Vagina (tissue), 2 donors: ENCODE measurements at regions not wholly inside any gene's neighbourhood (a gene's known extent, or its start where the extent isn't known, plus 50 kb on each side); places are given as distances from the start of the nearest gene placed in this dataset.

Experiments used
- DNase-seq, 2 donors: peaks; one replicate each; pipeline ENCODE4 v3.0.0-alpha.2; 2017; ENCODE audit errors: extremely low spot score in 2 of 2
- H3K27ac ChIP-seq: fragments of 200-600 bp; sonication (generic); one replicate; pipeline ENCODE4 v1.5.1; 2019
- H3K27me3 ChIP-seq: fragments of 200-600 bp; sonication (generic); one replicate; pipeline ENCODE4 v1.5.1; 2019
- H3K36me3 ChIP-seq, 2 donors: fragments of 200-600 bp; sonication (generic); one replicate each; pipeline ENCODE4 v1.5.1; 2017 to 2019
- H3K4me1 ChIP-seq: fragments of 200-600 bp; sonication (generic); one replicate; pipeline ENCODE4 v1.5.1; 2019
- H3K4me3 ChIP-seq, 2 donors: fragments of 200-600 bp; sonication (generic); 1 replicate in 1 of 2; 2 replicates in 1 of 2; pipeline ENCODE4 v1.5.1; 2016 to 2019
- H3K9me3 ChIP-seq: fragments of 200-600 bp; sonication (generic); one replicate; pipeline ENCODE4 v1.5.1; 2019
- POLR2A ChIP-seq, 2 donors: fragments of 450-650 bp; IDR thresholded peaks; one replicate each; pipeline ENCODE4 v1.6.1; 2017; ENCODE audit warnings: antibody characterized with exemption in 2 of 2, mild to moderate bottlenecking in 2 of 2, moderate library complexity in 2 of 2
- POLR2AphosphoS5 ChIP-seq, 2 donors: sonication (generic); formaldehyde crosslinking; IDR thresholded peaks; one replicate each; pipeline ENCODE4 v1.9.0; 2017; ENCODE audit warnings: antibody characterized with exemption in 2 of 2, mild to moderate bottlenecking in 2 of 2, low read depth in 1 of 2; ENCODE audit not compliant: insufficient read depth in 1 of 2
- intact Hi-C: fragments of 100-400 bp; cut with DNase I; formaldehyde crosslinking; loops from one replicate; pipeline ENCODE4 v1.15.1; 2023
- TF ChIP-seq, protein P1 (sequence below), 3 experiments: fragments of 450-650 bp in 2 of 3; fragments of 200-600 bp in 1 of 3; sonication (generic) in 1 of 3; IDR thresholded peaks; one replicate each; pipeline ENCODE4 v1.5.1; 2017 to 2019; ENCODE audit warnings: antibody characterized with exemption in 3 of 3, mild to moderate bottlenecking in 2 of 3, moderate library complexity in 2 of 3

DNA sequence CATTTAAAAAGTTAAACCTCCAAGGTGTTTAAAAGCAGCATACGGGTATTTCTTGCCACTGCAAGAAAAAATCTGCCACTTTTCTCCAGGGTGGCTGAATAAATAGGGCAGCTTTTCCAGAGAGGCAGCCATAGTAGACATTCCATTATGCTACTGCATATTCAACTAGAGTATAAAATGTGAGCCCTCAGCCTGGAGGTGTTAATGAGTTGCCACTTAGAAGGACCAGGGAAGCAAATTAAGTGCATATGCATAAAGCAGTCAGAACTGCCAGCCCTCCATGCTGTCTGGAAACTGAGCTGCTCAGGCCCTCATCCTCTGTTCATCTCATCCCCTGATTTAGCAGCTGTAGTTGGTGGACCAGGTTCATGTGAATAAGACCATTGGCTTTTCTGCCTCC is 99.4 kb downstream of the DIRAS3 start:
- Histone ChIP-seq H3K27ac (no peak overlapping the region), H3K36me3 (no peaks in the 10 kb centered on the region), H3K27me3 (no peaks in the 10 kb centered on the region), H3K9me3 (no peaks in the 10 kb centered on the region), H3K4me3 (no peak overlapping the region), H3K4me1 (no peaks in the 10 kb centered on the region)
- intact Hi-C loops = no loop called here
- TF ChIP-seq POLR2AphosphoS5 (IDR thresholded peaks at IDR 0.05; ENCODE audit: insufficient read depth in 1 of 2, low read depth in 1 of 2) (no peak), POLR2A (IDR thresholded peaks at IDR 0.05) (no peak)
- TF ChIP-seq, protein P1, sequence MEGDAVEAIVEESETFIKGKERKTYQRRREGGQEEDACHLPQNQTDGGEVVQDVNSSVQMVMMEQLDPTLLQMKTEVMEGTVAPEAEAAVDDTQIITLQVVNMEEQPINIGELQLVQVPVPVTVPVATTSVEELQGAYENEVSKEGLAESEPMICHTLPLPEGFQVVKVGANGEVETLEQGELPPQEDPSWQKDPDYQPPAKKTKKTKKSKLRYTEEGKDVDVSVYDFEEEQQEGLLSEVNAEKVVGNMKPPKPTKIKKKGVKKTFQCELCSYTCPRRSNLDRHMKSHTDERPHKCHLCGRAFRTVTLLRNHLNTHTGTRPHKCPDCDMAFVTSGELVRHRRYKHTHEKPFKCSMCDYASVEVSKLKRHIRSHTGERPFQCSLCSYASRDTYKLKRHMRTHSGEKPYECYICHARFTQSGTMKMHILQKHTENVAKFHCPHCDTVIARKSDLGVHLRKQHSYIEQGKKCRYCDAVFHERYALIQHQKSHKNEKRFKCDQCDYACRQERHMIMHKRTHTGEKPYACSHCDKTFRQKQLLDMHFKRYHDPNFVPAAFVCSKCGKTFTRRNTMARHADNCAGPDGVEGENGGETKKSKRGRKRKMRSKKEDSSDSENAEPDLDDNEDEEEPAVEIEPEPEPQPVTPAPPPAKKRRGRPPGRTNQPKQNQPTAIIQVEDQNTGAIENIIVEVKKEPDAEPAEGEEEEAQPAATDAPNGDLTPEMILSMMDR (IDR thresholded peaks at IDR 0.05) = no peak
- DNase-seq = no peak

DNA sequence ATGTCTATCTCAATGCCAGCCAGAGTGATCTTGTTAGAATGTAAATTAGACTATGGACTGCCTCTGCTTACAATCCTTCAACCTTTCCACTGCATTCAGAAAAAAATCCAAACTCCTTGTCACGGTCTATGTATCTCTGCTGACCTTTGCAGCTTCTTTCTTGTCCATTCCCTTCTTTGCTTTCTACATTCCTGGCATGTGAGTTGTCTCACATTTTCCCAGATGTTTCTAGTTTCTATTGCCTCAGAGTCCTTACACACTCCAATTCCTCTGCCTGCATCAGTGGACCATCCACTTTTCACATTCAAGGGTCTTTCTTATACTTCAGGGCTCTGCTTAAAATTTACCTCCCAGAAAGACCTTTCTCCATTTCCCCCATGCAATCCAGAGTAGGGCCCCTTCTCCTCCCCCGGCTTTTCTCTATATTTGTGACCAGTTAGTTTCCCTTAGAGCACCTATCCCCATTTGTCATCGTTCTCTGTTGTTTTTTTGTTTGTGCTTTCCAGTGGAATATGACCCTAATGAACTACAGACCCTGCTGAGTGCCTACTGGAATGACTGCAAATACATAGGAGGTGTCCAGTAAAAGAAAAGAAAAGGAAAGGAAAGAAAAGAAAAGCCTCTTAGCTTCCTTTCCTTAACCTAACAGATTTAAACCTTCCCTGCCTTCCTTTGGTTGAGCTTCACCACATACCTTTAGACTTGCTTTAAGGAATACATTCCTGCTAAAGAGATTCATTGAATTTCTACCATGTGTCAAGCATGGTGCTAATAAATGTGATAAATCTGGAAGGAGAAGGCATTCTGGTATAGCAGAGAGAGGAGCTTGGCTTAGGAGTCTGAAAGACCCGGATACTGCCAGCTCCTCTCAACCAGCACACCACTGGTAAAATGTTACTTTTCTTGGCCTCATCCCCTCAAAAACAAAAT is 102.0 kb downstream of the DIRAS3 start:
- H3K27me3 ChIP-seq = no peaks in the 10 kb centered on the region
- no peak overlapping the region for H3K27ac ChIP-seq
- H3K9me3 ChIP-seq = no peaks in the 10 kb centered on the region
- TF ChIP-seq POLR2AphosphoS5 (IDR thresholded peaks at IDR 0.05; ENCODE audit: insufficient read depth in 1 of 2, low read depth in 1 of 2) (no peak), POLR2A (IDR thresholded peaks at IDR 0.05) (no peak)
- TF ChIP-seq, protein P1 (IDR thresholded peaks at IDR 0.05) = no peak
- no peaks in the 10 kb centered on the region for H3K4me1 ChIP-seq
- DNase-seq = no peak
- H3K4me3 ChIP-seq = no peak overlapping the region
- intact Hi-C loops = no loop called here
- H3K36me3 ChIP-seq = no peaks in the 10 kb centered on the region

DNA sequence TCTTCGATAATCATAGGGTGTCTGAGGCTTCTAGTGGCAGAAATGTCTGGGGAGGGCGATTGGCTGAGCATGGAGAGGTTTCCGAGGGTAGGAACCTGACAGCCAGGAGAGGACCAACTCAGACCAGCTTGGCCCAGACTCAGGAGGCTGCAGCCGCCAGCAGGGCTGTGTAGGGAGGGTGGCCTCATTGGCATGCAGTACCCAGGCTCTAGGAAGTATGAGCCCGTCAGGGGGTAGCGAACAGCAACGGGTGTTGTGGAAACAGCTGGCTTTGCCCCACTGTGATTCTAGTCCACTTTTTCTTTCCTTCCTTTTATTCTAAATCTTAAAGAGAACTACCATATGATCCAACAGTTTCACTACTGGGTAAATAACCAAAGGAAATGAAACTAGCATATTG is 103.3 kb downstream of the DIRAS3 start:
- no peaks in the 10 kb centered on the region for H3K27me3 ChIP-seq
- intact Hi-C loops = no loop called here
- no peak overlapping the region for H3K4me3 ChIP-seq
- no peaks in the 10 kb centered on the region for H3K9me3 ChIP-seq
- H3K27ac ChIP-seq = no peak overlapping the region
- DNase-seq = no peak
- no peaks in the 10 kb centered on the region for H3K4me1 ChIP-seq
- no peaks in the 10 kb centered on the region for H3K36me3 ChIP-seq
- TF ChIP-seq POLR2A (IDR thresholded peaks at IDR 0.05) = no peak
- TF ChIP-seq, protein P1 (IDR thresholded peaks at IDR 0.05) = no peak

DNA sequence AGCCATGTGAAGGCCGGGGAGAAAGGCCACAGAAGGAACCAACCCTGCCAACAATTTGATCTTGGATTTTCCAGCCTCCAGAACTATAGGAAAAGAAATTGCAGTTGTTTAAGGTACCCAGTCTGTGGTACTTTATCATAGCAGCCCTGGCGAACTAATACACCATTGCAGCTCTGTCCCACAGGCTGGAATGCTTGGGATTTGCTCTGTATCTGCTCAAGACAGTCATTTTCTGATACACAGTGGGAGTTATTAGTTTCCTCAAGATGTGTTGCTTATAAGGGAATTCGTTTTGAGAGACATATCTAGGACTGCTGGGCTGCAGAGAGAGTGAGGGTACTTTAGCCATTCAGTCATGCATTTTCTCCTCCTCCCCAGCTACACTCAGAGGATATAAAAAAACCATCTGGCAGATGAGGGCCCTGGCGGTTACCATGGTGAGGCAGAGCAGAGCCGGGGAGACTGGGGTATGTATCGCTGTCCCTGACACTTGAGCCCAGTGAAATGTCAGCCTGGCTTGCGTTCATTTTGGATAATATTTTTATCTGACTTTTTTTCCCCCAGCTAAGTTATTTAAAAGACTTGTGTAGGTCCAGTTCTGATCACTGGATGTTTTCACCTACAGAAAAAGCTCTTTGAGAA is 104.6 kb downstream of the DIRAS3 start:
- TF ChIP-seq, protein P1 (IDR thresholded peaks at IDR 0.05) = no peak
- TF ChIP-seq POLR2AphosphoS5 (IDR thresholded peaks at IDR 0.05; ENCODE audit: insufficient read depth in 1 of 2, low read depth in 1 of 2) = no peak
- no peak for TF ChIP-seq POLR2A (IDR thresholded peaks at IDR 0.05)
- Histone ChIP-seq H3K27me3 (no peaks in the 10 kb centered on the region), H3K9me3 (no peaks in the 10 kb centered on the region), H3K4me3 (no peak overlapping the region), H3K27ac (no peak overlapping the region), H3K36me3 (no peaks in the 10 kb centered on the region), H3K4me1 (no peaks in the 10 kb centered on the region)
- DNase-seq = no peak
- intact Hi-C loops = no loop called here

DNA sequence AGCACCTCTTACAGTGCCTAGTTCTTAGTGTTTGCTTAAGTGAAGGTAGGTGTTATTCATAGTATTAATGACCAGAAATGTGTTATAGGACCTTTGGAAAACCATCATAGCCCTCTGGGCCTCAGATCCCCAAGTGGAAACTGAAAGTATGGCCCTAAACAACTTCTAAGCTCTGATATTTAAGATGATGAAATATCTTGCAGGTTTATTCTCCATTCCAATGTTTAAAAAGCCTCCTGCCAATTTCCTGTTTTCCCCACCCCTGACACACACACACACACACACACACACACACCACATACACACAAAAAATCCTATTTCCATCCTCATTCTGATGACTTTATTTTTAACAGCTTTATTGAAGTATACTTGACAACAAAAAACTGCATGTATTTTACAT is 108.2 kb downstream of the DIRAS3 start:
- Histone ChIP-seq H3K36me3 (no peaks in the 10 kb centered on the region), H3K27ac (no peak overlapping the region), H3K9me3 (no peaks in the 10 kb centered on the region), H3K27me3 (no peaks in the 10 kb centered on the region), H3K4me1 (no peaks in the 10 kb centered on the region), H3K4me3 (no peak overlapping the region)
- DNase-seq = no peak
- no peak for TF ChIP-seq POLR2AphosphoS5 (IDR thresholded peaks at IDR 0.05; ENCODE audit: insufficient read depth in 1 of 2, low read depth in 1 of 2)
- intact Hi-C loops = no loop called here
